Psoas muscle (tissue), 7 donors: ENCODE measurements at regions not wholly inside any gene's neighbourhood (a gene's known extent, or its start where the extent isn't known, plus 50 kb on each side); places are given as distances from the start of the nearest gene placed in this dataset.
"Not testable (repeated sequence)": the region's sequence is repeated elsewhere in the genome, so short reads cannot be mapped to it uniquely, and the experiment has no call there.

Experiments used
- ATAC-seq, 4 donors: fragments of 200-7000 bp; cut with Tn5 transposase; one replicate each; pipeline ENCODE4 v1.9.1; 2020; ENCODE audit warnings: moderate library complexity in 3 of 4, mild to moderate bottlenecking in 2 of 4
- DNase-seq, 2 donors: peaks; one replicate each; pipeline ENCODE4 v3.0.0-alpha.2; 2020
- H3K27ac ChIP-seq: fragments of 200-600 bp; one replicate; pipeline ENCODE4 v1.8.0; 2022
- H3K27me3 ChIP-seq, 3 donors: fragments of 200-600 bp in 1 of 3; one replicate each; pipeline versions ENCODE4 v1.6.1 to v1.8.0; 2013 to 2022; ENCODE audit warnings: low read length in 2 of 3, mild to moderate bottlenecking in 2 of 3, moderate library complexity in 1 of 3; ENCODE audit not compliant: insufficient read depth in 3 of 3
- H3K36me3 ChIP-seq, 2 donors: fragments of 200-600 bp in 1 of 2; one replicate each; pipeline versions ENCODE4 v1.6.1 to v1.8.0; 2013 to 2022; ENCODE audit warnings: low read depth in 1 of 2, mild to moderate bottlenecking in 1 of 2, moderate library complexity in 1 of 2; ENCODE audit not compliant: insufficient read depth in 1 of 2
- H3K4me1 ChIP-seq: fragments of 200-600 bp; one replicate; pipeline ENCODE4 v1.8.0; 2022
- H3K4me3 ChIP-seq: fragments of 200-600 bp; one replicate; pipeline ENCODE4 v1.8.0; 2022; ENCODE audit warnings: mild to moderate bottlenecking
- H3K9me3 ChIP-seq: fragments of 200-600 bp; one replicate; pipeline ENCODE4 v1.8.0; 2022
- CTCF ChIP-seq: fragments of 200-600 bp; IDR thresholded peaks from one replicate; pipeline ENCODE4 v1.8.0; 2022; ENCODE audit warnings: antibody characterized with exemption
- WGBS, 3 donors: extraction: QIAGEN DNeasy Blood & Tissue Kit; methylation state at CpG; one replicate each; pipeline versions ENCODE4 v1.1.6 to v1.1.7; 2013; 5-methylcytosine and 5-hydroxymethylcytosine counted together
- intact Hi-C, 2 donors: fragments of 100-400 bp; cut with DNase I; formaldehyde crosslinking; loops; one replicate each; pipeline versions ENCODE4 v1.11.0 to v1.14.2; 2022
- donor health status: healthy with polysubstance abuse.
- donor health status: DM: no; HTN: no; CAD: no; lungs with moderate emphysema.
- donor health status: Bipolar disorder and iron deficiency.
- donor health status: healthy.
- donor health status: DM: yes; HTN: yes; CAD: no.
- donor health status: DM: no; HTN: no; CAD: no.
- donor health status: DM: yes; HTN: yes; CAD: no.

- no peak overlapping the region for H3K4me3 ChIP-seq
- DNase-seq, result no peak
- intact Hi-C loops, result loop anchor here in 1 of 2 donors (5.0 kb wide), 1 partner anchor 610 kb away; no protein-coding TSS in a partner anchor
- H3K27me3 ChIP-seq, result no peaks in the 10 kb centered on the region
- no peak overlapping the region for H3K27ac ChIP-seq
- no peak for ATAC-seq
- no peaks in the 10 kb centered on the region for H3K36me3 ChIP-seq
- no peaks in the 10 kb centered on the region for H3K9me3 ChIP-seq
- no peak for TF ChIP-seq CTCF
- WGBS, 3 donors, result 81 to 88% (median 82%) methylated on average over 4 of the region's 4 CpGs
- no peaks in the 10 kb centered on the region for H3K4me1 ChIP-seq
Observed at GRCh38 chr9:30937106-30937505, 1447.3 kb upstream of the ACO1 start.

- DNase-seq, H3K27ac ChIP-seq, H3K9me3 ChIP-seq, intact Hi-C loops, H3K4me3 ChIP-seq, H3K4me1 ChIP-seq, H3K36me3 ChIP-seq, ATAC-seq, H3K27me3 ChIP-seq: not testable (repeated sequence)
- 91 to 95% (median 93%) methylated on average over 2 of the region's 2 CpGs for WGBS, 3 donors
Observed at GRCh38 chr9:30942852-30943251, 1441.6 kb upstream of the ACO1 start.

GRCh38 chr9:30943446-30944224, 1440.8 kb upstream of the ACO1 start:
- Histone ChIP-seq H3K4me3 (no peak overlapping the region), H3K36me3 (no peaks in the 10 kb centered on the region), H3K9me3 (peaks cover 8% of the 10 kb centered on the region), H3K27ac (no peak overlapping the region), H3K27me3 (no peaks in the 10 kb centered on the region), H3K4me1 (no peaks in the 10 kb centered on the region)
- no peak for TF ChIP-seq CTCF
- intact Hi-C loops, result no loop called here
- WGBS, 3 donors, result 89 to 91% (median 89%) methylated on average over 21 of the region's 21 CpGs
- DNase-seq (peak in 1 of 2 donors; percentile 37), ATAC-seq (no peak)

GRCh38 chr9:30944225-30944569, 1440.2 kb upstream of the ACO1 start:
- intact Hi-C loops, result no loop called here
- WGBS, 3 donors, result 85 to 92% (median 92%) methylated on average over 6 of the region's 6 CpGs
- Histone ChIP-seq H3K36me3 (no peaks in the 10 kb centered on the region), H3K9me3 (peaks cover 8% of the 10 kb centered on the region), H3K4me3 (no peak overlapping the region), H3K27me3 (no peaks in the 10 kb centered on the region), H3K27ac (no peak overlapping the region), H3K4me1 (no peaks in the 10 kb centered on the region)
- no peak for DNase-seq
- TF ChIP-seq CTCF, result no peak
- no peak for ATAC-seq

GRCh38 chr9:30944741-30945280, 1439.6 kb upstream of the ACO1 start:
- TF ChIP-seq CTCF, result no peak
- H3K27ac ChIP-seq, result no peak overlapping the region
- 87 to 91% (median 88%) methylated on average over 12 of the region's 12 CpGs for WGBS, 3 donors
- no peaks in the 10 kb centered on the region for H3K4me1 ChIP-seq
- H3K27me3 ChIP-seq, result no peaks in the 10 kb centered on the region
- intact Hi-C loops, result no loop called here
- DNase-seq (no peak), ATAC-seq (no peak)
- H3K4me3 ChIP-seq, result no peak overlapping the region
- H3K36me3 ChIP-seq, result no peaks in the 10 kb centered on the region
- peaks cover 8% of the 10 kb centered on the region for H3K9me3 ChIP-seq
